PC-3 (cell line): ENCODE measurements at regions not wholly inside any gene's neighbourhood (a gene's known extent, or its start where the extent isn't known, plus 50 kb on each side); places are given as distances from the start of the nearest gene placed in this dataset.

ENCODE experiments used
- CTCF ChIP-seq: fragments of 300-600 bp; sonication (generic); conservative IDR thresholded peaks from 2 replicates; pipeline ENCODE4 v1.5.1; 2017; ENCODE audit warnings: antibody characterized with exemption, low read depth, mild to moderate bottlenecking, low read length
- EZH2 ChIP-seq: fragments of 300-600 bp; sonication (generic); IDR thresholded peaks from one replicate; pipeline ENCODE4 v1.6.1; 2017; ENCODE audit warnings: antibody characterized with exemption, mild to moderate bottlenecking, low read length; ENCODE audit not compliant: unreplicated experiment

- TF ChIP-seq CTCF (no peak), EZH2 (no peak)
Measured at GRCh38 chr10:53667063-53667462, 894.5 kb upstream of the MBL2 start.
